Esophagus (tissue), 2 donors: ENCODE measurements at regions not wholly inside any gene's neighbourhood (a gene's known extent, or its start where the extent isn't known, plus 50 kb on each side); places are given as distances from the start of the nearest gene placed in this dataset.

ENCODE experiments used
- H3K27ac ChIP-seq, 2 donors: one replicate each; pipeline ENCODE4 v1.5.1; 2013; ENCODE audit warnings: low read depth in 2 of 2, mild to moderate bottlenecking in 2 of 2, inconsistent platforms in 1 of 2, low read length in 1 of 2, moderate library complexity in 1 of 2
- H3K27me3 ChIP-seq, 2 donors: one replicate each; pipeline ENCODE4 v1.6.1; 2013; ENCODE audit warnings: low read length in 2 of 2, control low read depth in 1 of 2, mild to moderate bottlenecking in 1 of 2; ENCODE audit not compliant: insufficient read depth in 2 of 2, control insufficient read depth in 1 of 2
- H3K36me3 ChIP-seq, 2 donors: one replicate each; pipeline ENCODE4 v1.6.1; 2013; ENCODE audit warnings: low read length in 1 of 2; ENCODE audit not compliant: control insufficient read depth in 2 of 2, insufficient read depth in 2 of 2
- H3K4me1 ChIP-seq, 2 donors: one replicate each; pipeline ENCODE4 v1.6.1; 2013; ENCODE audit warnings: low read length in 1 of 2; ENCODE audit not compliant: control insufficient read depth in 2 of 2, insufficient read depth in 2 of 2
- H3K4me3 ChIP-seq, 2 donors: one replicate each; pipeline ENCODE4 v1.5.1; 2013; ENCODE audit warnings: low read length in 2 of 2, mild to moderate bottlenecking in 2 of 2, low read depth in 1 of 2, moderate library complexity in 1 of 2
- H3K9me3 ChIP-seq, 2 donors: one replicate each; pipeline ENCODE4 v1.6.1; 2013; ENCODE audit warnings: mild to moderate bottlenecking in 2 of 2, low read depth in 1 of 2, low read length in 1 of 2, moderate library complexity in 1 of 2; ENCODE audit not compliant: control insufficient read depth in 2 of 2, insufficient read depth in 1 of 2
- WGBS, 2 donors: extraction: QIAGEN DNeasy Blood & Tissue Kit; methylation state at CpG; one replicate each; pipeline ENCODE4 v1.1.7; 2013; 5-methylcytosine and 5-hydroxymethylcytosine counted together
- donor health status: healthy with polysubstance abuse.
- donor health status: Bipolar disorder and iron deficiency.

DNA sequence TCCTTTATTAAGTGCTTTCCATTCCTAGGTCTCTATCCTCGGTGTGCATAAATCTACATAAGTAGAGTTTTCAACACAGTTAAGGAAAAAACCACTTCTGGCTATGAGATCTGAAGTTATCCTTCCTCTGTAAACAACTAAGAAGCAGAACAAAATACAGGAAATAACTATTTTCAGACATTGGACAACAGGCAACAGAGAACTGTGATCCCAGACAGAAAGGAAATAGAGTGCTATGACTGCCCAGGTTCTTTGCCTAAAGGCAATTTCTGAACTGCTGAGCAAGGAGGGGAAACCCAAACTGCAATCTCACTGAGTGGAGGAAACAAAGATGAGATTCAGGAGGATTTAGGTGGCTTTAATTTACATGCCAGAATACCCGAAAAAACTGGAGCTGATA, 285.4 kb downstream of the SNX13 start:
- no peaks in the 10 kb centered on the region for H3K27me3 ChIP-seq
- no peak overlapping the region for H3K27ac ChIP-seq
- H3K4me1 ChIP-seq: no peaks in the 10 kb centered on the region
- H3K9me3 ChIP-seq: no peaks in the 10 kb centered on the region
- 24 to 44% methylated on average over 2 of the region's 2 CpGs for WGBS, 2 donors
- H3K4me3 ChIP-seq: no peak overlapping the region
- no peaks in the 10 kb centered on the region for H3K36me3 ChIP-seq

GRCh38 chr7:17659126-17659525, 281.2 kb downstream of the SNX13 start:
- 95 to 96% methylated on average over 3 of the region's 3 CpGs for WGBS, 2 donors
- peaks cover 0 to 8% of the 10 kb centered on the region in 2 donors for H3K4me1 ChIP-seq
- H3K4me3 ChIP-seq: no peak overlapping the region
- no peak overlapping the region for H3K27ac ChIP-seq
- H3K9me3 ChIP-seq: no peaks in the 10 kb centered on the region
- no peaks in the 10 kb centered on the region for H3K27me3 ChIP-seq
- H3K36me3 ChIP-seq: no peaks in the 10 kb centered on the region

DNA sequence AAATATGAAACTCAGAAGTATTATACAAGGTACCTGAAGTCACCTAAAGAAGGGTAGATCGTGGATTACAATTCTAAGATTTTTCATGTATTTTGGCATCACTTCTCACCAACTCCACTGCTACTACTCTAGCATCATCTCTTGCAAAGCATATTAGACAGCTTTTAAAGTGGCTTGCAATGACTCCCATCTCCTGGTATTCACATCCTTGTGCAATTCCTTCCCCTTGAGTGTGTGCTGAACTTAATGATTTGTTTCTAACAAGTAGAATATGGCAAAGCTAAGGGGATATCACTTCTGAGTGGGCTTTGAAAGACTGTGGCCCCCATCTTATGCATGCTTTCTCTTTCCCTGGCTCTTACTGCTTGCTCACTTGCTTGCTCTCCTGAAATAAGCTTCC, 280.2 kb downstream of the SNX13 start:
- no peaks in the 10 kb centered on the region for H3K36me3 ChIP-seq
- no peak overlapping the region for H3K4me3 ChIP-seq
- no peaks in the 10 kb centered on the region for H3K27me3 ChIP-seq
- H3K27ac ChIP-seq: no peak overlapping the region
- H3K9me3 ChIP-seq: no peaks in the 10 kb centered on the region
- 83 to 98% methylated on average over 1 of the region's 1 CpG for WGBS, 2 donors
- peaks cover 0 to 8% of the 10 kb centered on the region in 2 donors for H3K4me1 ChIP-seq

DNA sequence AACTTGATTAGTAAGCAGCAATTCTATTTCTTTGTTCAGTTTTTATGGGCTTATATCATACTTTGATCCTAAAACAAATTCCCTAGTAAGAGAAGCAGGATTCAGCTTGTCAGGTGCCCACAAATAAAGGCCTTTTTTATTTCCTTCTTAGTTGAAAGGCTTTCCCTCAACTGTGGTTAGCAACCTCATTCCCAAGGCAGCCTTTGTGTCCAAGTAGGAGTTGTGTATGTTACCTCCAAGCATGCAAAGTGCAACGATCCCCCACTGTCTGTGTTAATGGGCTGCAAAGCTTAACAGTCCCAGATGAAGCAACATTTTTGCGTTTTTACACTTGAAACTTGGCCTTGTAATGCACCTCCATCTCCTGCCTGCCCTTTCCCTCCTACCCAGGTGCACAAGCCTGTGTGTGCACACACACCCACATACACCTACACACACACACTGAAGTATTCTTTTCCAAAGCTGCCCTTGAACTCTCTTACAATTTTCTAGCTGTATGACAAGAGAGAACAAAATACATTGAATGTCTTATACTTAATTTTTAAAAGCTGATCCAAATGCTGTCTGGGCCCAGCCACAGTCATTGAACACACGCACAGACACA, 278.2 kb downstream of the SNX13 start:
- no peak overlapping the region for H3K27ac ChIP-seq
- 37 to 48% methylated on average over 3 of the region's 3 CpGs for WGBS, 2 donors
- H3K27me3 ChIP-seq: no peaks in the 10 kb centered on the region

DNA sequence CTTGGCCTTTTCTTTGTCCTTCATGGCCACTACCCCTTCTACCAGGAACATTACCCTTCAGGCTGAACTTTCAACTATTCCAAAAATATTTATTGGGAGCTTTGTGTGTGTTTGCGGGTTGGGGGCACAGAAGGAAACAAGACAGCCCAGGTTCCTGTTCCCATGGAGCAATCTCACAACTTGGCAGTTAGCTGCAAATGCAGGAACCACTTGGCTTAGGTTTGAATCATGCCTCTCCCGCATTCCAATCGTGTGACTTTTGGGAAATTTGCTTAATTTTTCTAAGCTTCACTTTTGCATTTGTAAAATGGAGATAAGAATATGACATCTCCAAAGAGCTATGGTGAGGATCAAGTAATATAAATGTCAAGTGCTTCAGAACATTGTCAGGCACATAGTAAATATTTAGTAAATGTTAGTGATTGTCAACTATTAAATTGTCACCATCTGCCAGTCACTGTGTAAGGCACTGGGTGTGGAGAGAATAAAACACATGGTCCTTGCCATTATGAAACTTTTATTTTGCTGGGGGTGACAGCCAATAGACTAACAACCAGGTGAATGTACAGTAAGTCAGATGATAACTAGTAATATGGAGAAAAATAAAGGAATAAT, 277.1 kb downstream of the SNX13 start:
- no peaks in the 10 kb centered on the region for H3K27me3 ChIP-seq
- no peaks in the 10 kb centered on the region for H3K36me3 ChIP-seq
- H3K4me1 ChIP-seq: peaks cover 0 to 8% of the 10 kb centered on the region in 2 donors
- H3K4me3 ChIP-seq: no peak overlapping the region
- 43 to 66% methylated on average over 3 of the region's 3 CpGs for WGBS, 2 donors
- H3K9me3 ChIP-seq: no peaks in the 10 kb centered on the region
- H3K27ac ChIP-seq: no peak overlapping the region

More for the DNA sequence above, 278.2 kb downstream of the SNX13 start:
- no peaks in the 10 kb centered on the region for H3K36me3 ChIP-seq
- no peak overlapping the region for H3K4me3 ChIP-seq
- H3K4me1 ChIP-seq: peaks cover 0 to 8% of the 10 kb centered on the region in 2 donors
- H3K9me3 ChIP-seq: no peaks in the 10 kb centered on the region

DNA sequence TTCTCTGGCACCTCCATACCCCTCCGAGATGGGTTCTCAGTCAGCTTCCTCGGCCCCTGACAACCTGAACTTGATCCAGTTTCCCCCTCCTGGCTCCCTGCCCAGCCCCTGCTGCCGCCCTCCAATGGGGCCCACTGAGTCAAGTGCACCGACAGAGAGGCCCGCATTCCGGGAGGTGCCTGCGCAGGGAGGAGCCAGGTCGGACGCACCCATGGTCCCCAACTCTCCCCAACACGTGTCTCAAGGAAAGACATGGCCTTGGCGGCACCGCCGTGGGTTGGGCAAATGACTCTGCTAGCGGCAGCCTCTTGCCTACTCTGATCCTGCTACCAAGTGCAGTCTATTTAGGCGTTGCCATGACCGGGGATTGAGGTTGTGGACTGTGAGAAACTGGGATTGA, 275.3 kb downstream of the SNX13 start:
- Histone ChIP-seq H3K36me3 (no peaks in the 10 kb centered on the region), H3K9me3 (no peaks in the 10 kb centered on the region), H3K4me3 (no peak overlapping the region), H3K27me3 (no peaks in the 10 kb centered on the region), H3K27ac (no peak overlapping the region), H3K4me1 (peaks cover 0 to 8% of the 10 kb centered on the region in 2 donors)
- 91 to 95% methylated on average over 16 of the region's 16 CpGs for WGBS, 2 donors

- Histone ChIP-seq H3K27me3 (no peaks in the 10 kb centered on the region), H3K9me3 (no peaks in the 10 kb centered on the region), H3K36me3 (no peaks in the 10 kb centered on the region), H3K27ac (no peak overlapping the region), H3K4me3 (no peak overlapping the region), H3K4me1 (no peaks in the 10 kb centered on the region)
Observed at GRCh38 chr7:17668122-17668521, 272.2 kb downstream of the SNX13 start.

DNA sequence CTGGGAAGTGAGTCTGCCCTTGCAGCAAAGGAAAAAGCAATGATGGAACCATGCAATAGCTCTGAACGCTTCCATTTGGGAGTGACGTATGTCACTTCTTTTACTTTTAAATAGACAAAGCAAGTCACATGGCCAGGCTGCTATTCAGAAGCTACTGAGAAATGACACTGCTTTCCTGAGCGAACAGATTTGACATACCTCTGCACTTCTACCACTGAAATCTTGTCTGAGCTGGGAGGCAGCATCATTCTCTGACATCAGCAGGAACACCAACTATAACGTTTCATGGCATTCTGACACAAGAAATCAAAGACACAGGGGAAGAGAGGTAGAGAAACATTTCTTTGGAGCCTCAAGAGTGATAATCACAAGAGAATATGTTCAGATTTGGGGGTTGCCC, 271.1 kb downstream of the SNX13 start:
- H3K4me3 ChIP-seq: no peak overlapping the region
- H3K27ac ChIP-seq: no peak overlapping the region
- H3K4me1 ChIP-seq: no peaks in the 10 kb centered on the region
- no peaks in the 10 kb centered on the region for H3K27me3 ChIP-seq
- no peaks in the 10 kb centered on the region for H3K9me3 ChIP-seq
- no peaks in the 10 kb centered on the region for H3K36me3 ChIP-seq
- 88% methylated on average over 4 of the region's 4 CpGs for WGBS, 2 donors

GRCh38 chr7:17671956-17672355, 268.3 kb downstream of the SNX13 start:
- no peaks in the 10 kb centered on the region for H3K9me3 ChIP-seq
- WGBS, 2 donors: 87 to 92% methylated on average over 2 of the region's 2 CpGs
- H3K27me3 ChIP-seq: no peaks in the 10 kb centered on the region
- H3K4me3 ChIP-seq: no peak overlapping the region
- no peaks in the 10 kb centered on the region for H3K4me1 ChIP-seq
- H3K27ac ChIP-seq: no peak overlapping the region
- H3K36me3 ChIP-seq: no peaks in the 10 kb centered on the region

GRCh38 chr7:17672783-17673182, 267.5 kb downstream of the SNX13 start:
- H3K9me3 ChIP-seq: no peaks in the 10 kb centered on the region
- no peak overlapping the region for H3K27ac ChIP-seq
- WGBS, 2 donors: 77 to 81% methylated on average over 4 of the region's 4 CpGs
- no peak overlapping the region for H3K4me3 ChIP-seq
- no peaks in the 10 kb centered on the region for H3K36me3 ChIP-seq
- no peaks in the 10 kb centered on the region for H3K4me1 ChIP-seq
- no peaks in the 10 kb centered on the region for H3K27me3 ChIP-seq
